Smooth muscle cell (in vitro differentiated cells): ENCODE measurements at regions not wholly inside any gene's neighbourhood (a gene's known extent, or its start where the extent isn't known, plus 50 kb on each side); places are given as distances from the start of the nearest gene placed in this dataset.

Experiments
- DNase-seq: peaks from one replicate; lab custom pipeline; 2025; ENCODE audit not compliant: unreplicated experiment; lab: John Stamatoyannopoulos, UW
- H2AFZ ChIP-seq: fragments of 200-600 bp; sonication (generic); 2 replicates; pipeline ENCODE4 v1.6.0; 2016; ENCODE audit warnings: antibody characterized with exemption, low read depth, mild to moderate bottlenecking
- H3F3A ChIP-seq: fragments of 200-600 bp; sonication (generic); 2 replicates; pipeline ENCODE4 v1.6.0; 2017; ENCODE audit warnings: antibody characterized with exemption, low read depth
- H3K27ac ChIP-seq: fragments of 200-600 bp; sonication (generic); 2 replicates; pipeline ENCODE4 v1.5.1; 2016; ENCODE audit warnings: low read depth, mild to moderate bottlenecking
- H3K27me3 ChIP-seq: fragments of 200-600 bp; sonication (generic); 2 replicates; pipeline ENCODE4 v1.6.1; 2016; ENCODE audit warnings: low read depth, mild to moderate bottlenecking
- H3K36me3 ChIP-seq: fragments of 200-600 bp; sonication (generic); 2 replicates; pipeline ENCODE4 v1.5.1; 2016; ENCODE audit warnings: low read depth
- H3K4me1 ChIP-seq: fragments of 200-600 bp; sonication (generic); 2 replicates; pipeline ENCODE4 v1.5.1; 2016; ENCODE audit warnings: low read depth
- H3K4me2 ChIP-seq: fragments of 200-600 bp; sonication (generic); 2 replicates; pipeline ENCODE4 v1.6.0; 2016; ENCODE audit warnings: mild to moderate bottlenecking
- H3K4me3 ChIP-seq: fragments of 200-600 bp; sonication (generic); 2 replicates; pipeline ENCODE4 v1.5.1; 2016; ENCODE audit warnings: mild to moderate bottlenecking
- H3K79me2 ChIP-seq: fragments of 200-600 bp; sonication (generic); 2 replicates; pipeline ENCODE4 v1.6.0; 2016; ENCODE audit warnings: low read depth, mild to moderate bottlenecking
- H3K9ac ChIP-seq: fragments of 200-600 bp; sonication (generic); 2 replicates; pipeline ENCODE4 v1.6.0; 2016; ENCODE audit warnings: low read depth
- H3K9me3 ChIP-seq: fragments of 200-600 bp; sonication (generic); replicated peaks from 2 replicates; pipeline ENCODE4 v1.5.1; 2016; ENCODE audit warnings: low read depth
- H4K20me1 ChIP-seq: fragments of 200-600 bp; sonication (generic); 2 replicates; pipeline ENCODE4 v1.6.0; 2016; ENCODE audit warnings: low read depth
- WGBS: methylation state at CpG from one replicate; pipeline ENCODE4 v1.1.7; 2016; ENCODE audit warnings: low lambda C conversion rate; 5-methylcytosine and 5-hydroxymethylcytosine counted together
- TF ChIP-seq, protein P1 (sequence below): fragments of 200-600 bp; sonication (generic); IDR thresholded peaks from 2 replicates; pipeline ENCODE4 v1.5.1; 2017; ENCODE audit warnings: borderline replicate concordance, mild to moderate bottlenecking, antibody characterized with exemption; ENCODE audit not compliant: insufficient read depth, poor library complexity, severe bottlenecking

GRCh38 chr12:91978143-91978542 lies 167.5 kb downstream of the BTG1 start:
- H3K79me2 ChIP-seq = no peaks in the 10 kb centered on the region
- 20% methylated on average over 2 of the region's 2 CpGs for WGBS
- H3K9ac ChIP-seq = no peak overlapping the region
- H3F3A ChIP-seq = no peaks in the 10 kb centered on the region
- H3K9me3 ChIP-seq = no peaks in the 10 kb centered on the region
- H3K4me2 ChIP-seq = no peak overlapping the region
- no peaks in the 10 kb centered on the region for H3K27me3 ChIP-seq
- no peak overlapping the region for H3K4me3 ChIP-seq
- no peak for DNase-seq
- TF ChIP-seq, protein P1, sequence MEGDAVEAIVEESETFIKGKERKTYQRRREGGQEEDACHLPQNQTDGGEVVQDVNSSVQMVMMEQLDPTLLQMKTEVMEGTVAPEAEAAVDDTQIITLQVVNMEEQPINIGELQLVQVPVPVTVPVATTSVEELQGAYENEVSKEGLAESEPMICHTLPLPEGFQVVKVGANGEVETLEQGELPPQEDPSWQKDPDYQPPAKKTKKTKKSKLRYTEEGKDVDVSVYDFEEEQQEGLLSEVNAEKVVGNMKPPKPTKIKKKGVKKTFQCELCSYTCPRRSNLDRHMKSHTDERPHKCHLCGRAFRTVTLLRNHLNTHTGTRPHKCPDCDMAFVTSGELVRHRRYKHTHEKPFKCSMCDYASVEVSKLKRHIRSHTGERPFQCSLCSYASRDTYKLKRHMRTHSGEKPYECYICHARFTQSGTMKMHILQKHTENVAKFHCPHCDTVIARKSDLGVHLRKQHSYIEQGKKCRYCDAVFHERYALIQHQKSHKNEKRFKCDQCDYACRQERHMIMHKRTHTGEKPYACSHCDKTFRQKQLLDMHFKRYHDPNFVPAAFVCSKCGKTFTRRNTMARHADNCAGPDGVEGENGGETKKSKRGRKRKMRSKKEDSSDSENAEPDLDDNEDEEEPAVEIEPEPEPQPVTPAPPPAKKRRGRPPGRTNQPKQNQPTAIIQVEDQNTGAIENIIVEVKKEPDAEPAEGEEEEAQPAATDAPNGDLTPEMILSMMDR = no peak
- H3K4me1 ChIP-seq = no peaks in the 10 kb centered on the region
- no peaks in the 10 kb centered on the region for H3K36me3 ChIP-seq
- H2AFZ ChIP-seq = no peak overlapping the region
- no peak overlapping the region for H3K27ac ChIP-seq
- no peaks in the 10 kb centered on the region for H4K20me1 ChIP-seq

DNA sequence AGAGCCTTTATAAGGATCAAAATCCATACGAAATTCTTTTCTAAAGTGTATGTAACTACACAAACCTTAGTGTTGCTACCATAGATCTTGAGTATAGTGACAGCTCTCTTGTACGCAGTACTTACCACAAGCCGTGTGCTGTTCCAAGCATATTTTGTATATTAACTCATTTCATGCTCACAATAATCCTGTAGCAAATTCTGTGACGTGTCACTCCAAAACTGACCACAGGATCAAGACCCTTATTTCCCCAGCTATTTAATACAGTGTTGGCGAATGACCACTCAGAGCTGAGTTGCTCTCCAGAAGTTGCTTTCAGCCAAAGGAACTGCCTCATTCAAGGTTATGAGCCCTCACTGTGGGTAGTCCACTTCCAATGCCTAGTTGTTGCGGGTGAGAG lies 169.8 kb downstream of the BTG1 start:
- Histone ChIP-seq H3K27me3 (no peaks in the 10 kb centered on the region), H4K20me1 (no peaks in the 10 kb centered on the region), H3K9me3 (no peaks in the 10 kb centered on the region), H3K4me2 (no peak overlapping the region), H3K4me3 (no peak overlapping the region), H3F3A (no peaks in the 10 kb centered on the region), H3K9ac (no peak overlapping the region), H3K36me3 (no peaks in the 10 kb centered on the region), H3K27ac (no peak overlapping the region), H3K4me1 (no peaks in the 10 kb centered on the region), H3K79me2 (no peaks in the 10 kb centered on the region), H2AFZ (no peak overlapping the region)
- DNase-seq = no peak
- TF ChIP-seq, protein P1 = no peak
- WGBS = 95% methylated on average over 6 of the region's 6 CpGs

DNA sequence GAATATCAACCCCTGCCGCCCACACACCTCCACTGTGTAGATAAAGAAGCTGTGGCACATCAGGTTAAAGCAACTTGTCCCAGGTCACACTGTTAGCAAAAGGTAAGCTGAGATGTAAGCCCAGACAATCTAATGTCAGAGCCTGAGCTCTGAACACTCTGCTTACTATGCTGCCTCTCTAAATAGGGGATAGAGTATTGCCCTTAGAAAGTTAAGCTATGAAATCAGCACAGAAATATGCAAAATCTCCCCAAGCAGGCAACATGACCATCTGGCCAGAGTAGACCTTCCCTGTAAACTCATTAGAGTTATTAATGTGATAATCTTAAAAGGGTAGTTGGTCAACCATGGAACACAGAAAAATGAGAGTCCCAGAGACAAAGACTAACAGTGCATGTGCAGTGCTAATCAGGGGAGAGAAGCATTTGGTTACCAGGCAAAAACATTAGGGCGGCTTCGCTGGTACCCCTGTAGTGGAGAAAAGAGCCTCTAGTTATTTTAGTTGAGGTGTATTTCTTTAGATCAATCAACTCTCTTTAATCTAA lies 171.0 kb downstream of the BTG1 start:
- DNase-seq = no peak
- H3K4me3 ChIP-seq = no peak overlapping the region
- TF ChIP-seq, protein P1 = no peak
- no peak overlapping the region for H2AFZ ChIP-seq
- no peak overlapping the region for H3K27ac ChIP-seq
- H4K20me1 ChIP-seq = no peaks in the 10 kb centered on the region
- no peaks in the 10 kb centered on the region for H3F3A ChIP-seq
- no peaks in the 10 kb centered on the region for H3K36me3 ChIP-seq
- 94% methylated on average over 3 of the region's 3 CpGs for WGBS
- no peaks in the 10 kb centered on the region for H3K4me1 ChIP-seq
- no peaks in the 10 kb centered on the region for H3K27me3 ChIP-seq
- H3K4me2 ChIP-seq = peak overlapping the region; percentile 27
- no peak overlapping the region for H3K9ac ChIP-seq
- H3K9me3 ChIP-seq = no peaks in the 10 kb centered on the region
- H3K79me2 ChIP-seq = no peaks in the 10 kb centered on the region

GRCh38 chr12:91973813-91974212 lies 171.8 kb downstream of the BTG1 start:
- no peak overlapping the region for H2AFZ ChIP-seq
- no peak overlapping the region for H3K4me2 ChIP-seq
- DNase-seq = no peak
- H3K9me3 ChIP-seq = no peaks in the 10 kb centered on the region
- no peaks in the 10 kb centered on the region for H4K20me1 ChIP-seq
- H3K4me3 ChIP-seq = no peak overlapping the region
- 92% methylated on average over 2 of the region's 2 CpGs for WGBS
- H3K36me3 ChIP-seq = no peaks in the 10 kb centered on the region
- H3K27ac ChIP-seq = no peak overlapping the region
- H3K79me2 ChIP-seq = no peaks in the 10 kb centered on the region
- H3F3A ChIP-seq = no peaks in the 10 kb centered on the region
- H3K27me3 ChIP-seq = no peaks in the 10 kb centered on the region
- no peaks in the 10 kb centered on the region for H3K4me1 ChIP-seq
- TF ChIP-seq, protein P1 = no peak
- H3K9ac ChIP-seq = no peak overlapping the region
